H1 (cell line): ENCODE measurements at regions not wholly inside any gene's neighbourhood (a gene's known extent, or its start where the extent isn't known, plus 50 kb on each side); places are given as distances from the start of the nearest gene placed in this dataset.

Source experiments
- CTCF ChIA-PET: fragments of 300-600 bp; sonication (Branson Sonifier 250); formaldehyde crosslinking; loops from one replicate; lab custom pipeline; 2021; ENCODE audit not compliant: partially characterized antibody; lab: Charles Lee
- POLR2A ChIA-PET: fragments of 300-600 bp; sonication (Branson Sonifier 250); formaldehyde crosslinking; loops from one replicate; lab custom pipeline; 2021; ENCODE audit warnings: inconsistent platforms; ENCODE audit not compliant: partially characterized antibody; lab: Charles Lee
- DNase-seq, 2 experiments: peaks; one replicate each; pipeline versions ENCODE4 v3.0.0 to v3.0.0-alpha.2; 2010 to 2022; ENCODE audit warnings: low spot score in 2 of 2, low read depth in 1 of 2, mixed read lengths in 1 of 2
- FAIRE-seq: peaks from 2 replicates; lab custom pipeline; 2011; peaks lifted over from hg19 to GRCh38; lab: Jason Lieb, UNC
- H2AFZ ChIP-seq: 2 replicates; pipeline ENCODE4 v1.8.1; 2012; ENCODE audit warnings: low read length, inconsistent platforms
- H2AK5ac ChIP-seq: 2 replicates; pipeline ENCODE4 v1.6.1; 2013; ENCODE audit warnings: low read depth, low read length
- H2BK120ac ChIP-seq: replicated peaks from 2 replicates; pipeline ENCODE3; 2013; ENCODE audit warnings: low read depth, low read length, inconsistent platforms
- H2BK12ac ChIP-seq: 2 replicates; pipeline ENCODE4 v1.6.1; 2013; ENCODE audit warnings: low read depth, low read length
- H2BK15ac ChIP-seq: 2 replicates; pipeline ENCODE4 v1.6.1; 2013; ENCODE audit warnings: low read length
- H2BK20ac ChIP-seq: 2 replicates; pipeline ENCODE4 v1.6.1; 2013; ENCODE audit warnings: low read length
- H2BK5ac ChIP-seq: 2 replicates; pipeline ENCODE4 v1.6.1; 2013; ENCODE audit warnings: low read depth, low read length
- H3K14ac ChIP-seq: 2 replicates; pipeline ENCODE4 v1.6.1; 2013; ENCODE audit warnings: inconsistent platforms; ENCODE audit not compliant: insufficient read length
- H3K18ac ChIP-seq: 2 replicates; pipeline ENCODE4 v1.6.1; 2013; ENCODE audit warnings: low read length; ENCODE audit errors: extremely low read depth
- H3K23ac ChIP-seq: 2 replicates; pipeline ENCODE4 v1.6.1; 2013; ENCODE audit warnings: inconsistent platforms; ENCODE audit not compliant: insufficient read length
- H3K23me2 ChIP-seq: 2 replicates; pipeline ENCODE4 v1.6.1; 2013; ENCODE audit warnings: low read depth, low read length
- H3K27ac ChIP-seq: 2 replicates; pipeline ENCODE4 v1.6.1; 2011; ENCODE audit warnings: low read depth, low read length, inconsistent platforms
- H3K27me3 ChIP-seq, 4 experiments: replicated peaks in 1 of 4; 1 replicate in 1 of 4; 2 replicates in 3 of 4; pipeline versions ENCODE4 v1.6.1 to v1.8.1; 2011 to 2013; ENCODE audit warnings: low read length in 3 of 4, mild to moderate bottlenecking in 3 of 4, inconsistent platforms in 2 of 4, mixed read lengths in 2 of 4, moderate library complexity in 1 of 4; ENCODE audit not compliant: control insufficient read depth in 3 of 4, insufficient read depth in 3 of 4; ENCODE audit errors: extremely low read depth in 1 of 4
- H3K36me3 ChIP-seq, 4 experiments: 2 replicates each; pipeline versions ENCODE4 v1.6.1 to v1.8.1; 2011 to 2013; ENCODE audit warnings: mild to moderate bottlenecking in 4 of 4, low read length in 3 of 4, moderate library complexity in 2 of 4, control low read depth in 1 of 4, inconsistent platforms in 1 of 4; ENCODE audit not compliant: insufficient read depth in 4 of 4, control insufficient read depth in 2 of 4
- H3K4ac ChIP-seq: replicated peaks from 2 replicates; pipeline ENCODE3; 2013; ENCODE audit warnings: low read length, low read depth, mixed read lengths, inconsistent platforms; ENCODE audit not compliant: insufficient read length
- H3K4me1 ChIP-seq, 4 experiments: replicated peaks in 1 of 4; 1 replicate in 1 of 4; 2 replicates in 3 of 4; pipeline versions ENCODE4 v1.6.1 to v1.8.1; 2011 to 2013; ENCODE audit warnings: low read length in 3 of 4, inconsistent platforms in 2 of 4, mixed read lengths in 1 of 4; ENCODE audit not compliant: insufficient read depth in 4 of 4, control insufficient read depth in 3 of 4
- H3K4me2 ChIP-seq, 2 experiments: 2 replicates each; pipeline versions ENCODE4 v1.6.1 to v1.8.1; 2011 to 2013; ENCODE audit warnings: low read depth in 2 of 2, low read length in 2 of 2, control low read depth in 1 of 2, inconsistent platforms in 1 of 2, mild to moderate bottlenecking in 1 of 2; ENCODE audit not compliant: insufficient read depth in 1 of 2
- H3K4me3 ChIP-seq, 4 experiments: fragments of 200-600, 300-600 bp in 1 of 4; sonication (generic), shearing (Covaris generic), sonication (Bioruptor Twin) in 1 of 4; 2 replicates each; pipeline versions ENCODE4 v1.5.1 to v1.8.1; 2011 to 2016; ENCODE audit warnings: low read length in 4 of 4, low read depth in 3 of 4, control low read depth in 2 of 4, inconsistent platforms in 2 of 4, mild to moderate bottlenecking in 2 of 4, mixed read lengths in 1 of 4, moderate library complexity in 1 of 4; ENCODE audit not compliant: insufficient read depth in 2 of 4; ENCODE audit errors: extremely low read depth in 1 of 4
- H3K56ac ChIP-seq: replicated peaks from 2 replicates; pipeline ENCODE3; 2013; ENCODE audit warnings: low read depth, mild to moderate bottlenecking, mixed read lengths, low read length, inconsistent platforms; ENCODE audit not compliant: insufficient read length
- H3K79me1 ChIP-seq: 2 replicates; pipeline ENCODE4 v1.6.1; 2013; ENCODE audit warnings: low read depth, low read length, control low read depth
- H3K79me2 ChIP-seq, 2 experiments: 2 replicates each; pipeline versions ENCODE4 v1.6.1 to v1.8.1; 2012 to 2013; ENCODE audit warnings: low read length in 2 of 2, mild to moderate bottlenecking in 2 of 2, inconsistent platforms in 1 of 2; ENCODE audit not compliant: insufficient read depth in 2 of 2, control insufficient read depth in 1 of 2
- H3K9ac ChIP-seq, 4 experiments: replicated peaks in 1 of 4; 1 replicate in 1 of 4; 2 replicates in 3 of 4; pipeline versions ENCODE4 v1.6.1 to v1.8.1; 2011 to 2013; ENCODE audit warnings: low read depth in 3 of 4, low read length in 3 of 4, control low read depth in 2 of 4, mild to moderate bottlenecking in 2 of 4, moderate library complexity in 2 of 4, inconsistent platforms in 1 of 4; ENCODE audit errors: extremely low read depth in 1 of 4
- H3K9me3 ChIP-seq, 2 experiments: 2 replicates each; pipeline versions ENCODE4 v1.6.1 to v1.8.1; 2012 to 2013; ENCODE audit warnings: mild to moderate bottlenecking in 2 of 2, moderate library complexity in 2 of 2, control low read depth in 1 of 2, inconsistent platforms in 1 of 2, low read depth in 1 of 2, low read length in 1 of 2, mixed read lengths in 1 of 2; ENCODE audit not compliant: insufficient read depth in 2 of 2
- H4K20me1 ChIP-seq, 2 experiments: replicated peaks in 1 of 2; 2 replicates each; pipeline versions ENCODE3 to v1.8.1; 2011 to 2013; ENCODE audit warnings: inconsistent platforms in 2 of 2, low read length in 2 of 2, mild to moderate bottlenecking in 1 of 2; ENCODE audit not compliant: insufficient read depth in 2 of 2, control insufficient read depth in 1 of 2
- H4K5ac ChIP-seq: 2 replicates; pipeline ENCODE4 v1.6.1; 2013; ENCODE audit warnings: low read length, low read depth, mixed read lengths, inconsistent platforms; ENCODE audit not compliant: insufficient read length
- H4K8ac ChIP-seq: 2 replicates; pipeline ENCODE4 v1.8.0; 2013; ENCODE audit warnings: mild to moderate bottlenecking, moderate library complexity, low read length, inconsistent platforms; ENCODE audit not compliant: insufficient read depth; ENCODE audit errors: extremely low read depth
- H4K91ac ChIP-seq: replicated peaks from 2 replicates; pipeline ENCODE3; 2013; ENCODE audit warnings: low read length, mixed read lengths, inconsistent platforms; ENCODE audit not compliant: insufficient read length
- CEBPB ChIP-seq: IDR thresholded peaks from 2 replicates; pipeline ENCODE4 v1.6.1; 2012; ENCODE audit warnings: low read depth, low read length
- CREB1 ChIP-seq: IDR thresholded peaks from 2 replicates; pipeline ENCODE4 v1.6.1; 2012; ENCODE audit warnings: inconsistent platforms
- RNF2 ChIP-seq: fragments of 200-900, 300-1000 bp; sonication (generic); IDR thresholded peaks from 2 replicates; pipeline ENCODE4 v1.7.1; 2016; ENCODE audit warnings: borderline replicate concordance, low read depth, mild to moderate bottlenecking, antibody characterized with exemption, low read length; ENCODE audit not compliant: poor library complexity, severe bottlenecking; ENCODE audit errors: missing control alignments
- TBP ChIP-seq: IDR thresholded peaks from 2 replicates; pipeline ENCODE4 v1.6.1; 2011; ENCODE audit warnings: low read depth, low read length, improper control_type of control experiment
- WGBS, 2 experiments: shearing (Covaris generic) in 1 of 2; methylation state at CpG; one replicate each; pipeline versions ENCODE4 v1.1.6 to v1.1.7; 2013 to 2015; ENCODE audit warnings: low lambda C conversion rate in 2 of 2, mixed read lengths in 2 of 2, inconsistent platforms in 1 of 2, low coverage in 1 of 2, missing lambda C conversion rate in 1 of 2; ENCODE audit not compliant: insufficient replicate concordance in 2 of 2, insufficient coverage in 1 of 2, insufficient read length in 1 of 2; ENCODE audit errors: extremely low coverage in 1 of 2, missing lambda C conversion rate in 1 of 2; 5-methylcytosine and 5-hydroxymethylcytosine counted together

GRCh38 chr10:53547364-53547763 is 774.8 kb upstream of the MBL2 start:
- DNase-seq (no peak), FAIRE-seq (no peak)
- Histone ChIP-seq H3K4ac (no peak overlapping the region), H4K8ac (no peak overlapping the region), H3K4me3 (no peak overlapping the region), H3K23me2 (no peaks in the 10 kb centered on the region), H3K4me2 (no peak overlapping the region), H3K79me2 (no peaks in the 10 kb centered on the region), H3K23ac (no peak overlapping the region), H3K36me3 (no peaks in the 10 kb centered on the region; a peak in 2 of 8 replicates), H3K56ac (no peak overlapping the region), H2BK120ac (no peak overlapping the region), H2BK5ac (no peak overlapping the region), H3K9ac (no peak overlapping the region), H3K4me1 (no peaks in the 10 kb centered on the region), H3K14ac (no peak overlapping the region), H3K9me3 (no peaks in the 10 kb centered on the region; a peak in 1 of 4 replicates), H4K5ac (no peak overlapping the region), H2BK15ac (no peak overlapping the region), H2BK20ac (no peak overlapping the region), H4K91ac (no peak overlapping the region), H2BK12ac (no peak overlapping the region), H2AFZ (no peak overlapping the region), H3K27ac (no peak overlapping the region), H4K20me1 (no peaks in the 10 kb centered on the region), H3K79me1 (no peaks in the 10 kb centered on the region), H2AK5ac (no peak overlapping the region), H3K18ac (no peak overlapping the region), H3K27me3 (no peaks in the 10 kb centered on the region)
- CTCF ChIA-PET = no interaction called here
- TF ChIP-seq RNF2 (no peak), TBP (no peak), CREB1 (no peak), CEBPB (no peak)
- POLR2A ChIA-PET = interaction anchor here (0.6 kb wide), 1 partner anchor 17 kb away, joined by 4 read pairs; no protein-coding TSS in a partner anchor
- 100% methylated on average over 1 of the region's 1 CpG; no CpG with 5 or more reads in 1 of the 2 experiments for WGBS, 2 experiments
